ENCODE measurements at regions not wholly inside any gene's neighbourhood (a gene's known extent, or its start where the extent isn't known, plus 50 kb on each side); places are given as distances from the start of the nearest gene placed in this dataset.

GRCh38 chr14:89702876-89703200 lies 251.7 kb downstream of the EFCAB11 start:
- TF ChIP-seq CTCF (conservative IDR thresholded peaks at IDR 0.05; ENCODE audit: low read depth, low read length) (no peak), EZH2 (IDR thresholded peaks at IDR 0.05; ENCODE audit: borderline replicate concordance, low read depth, low read length, poor library complexity, severe bottlenecking) (no peak)
